ENCODE measurements at regions not wholly inside any gene's neighbourhood (a gene's known extent, or its start where the extent isn't known, plus 50 kb on each side); places are given as distances from the start of the nearest gene placed in this dataset.

- DNase-seq (ENCODE audit: low read depth in 3 of 3, low spot score in 2 of 3) = no peak
Measured at GRCh38 chr3:147740928-147741327, 331.8 kb downstream of the ZIC1 start.

- DNase-seq (ENCODE audit: low read depth in 3 of 3, low spot score in 2 of 3) = no peak
Measured at GRCh38 chr3:147744967-147745366, 335.8 kb downstream of the ZIC1 start.

- no peak for DNase-seq (ENCODE audit: low read depth in 3 of 3, low spot score in 2 of 3)
Measured at GRCh38 chr3:147755310-147755709, 346.1 kb downstream of the ZIC1 start.

GRCh38 chr3:147756476-147756875 is 347.3 kb downstream of the ZIC1 start:
- DNase-seq (ENCODE audit: low read depth in 3 of 3, low spot score in 2 of 3) = no peak

GRCh38 chr3:147757866-147758265 is 348.7 kb downstream of the ZIC1 start:
- no peak for DNase-seq (ENCODE audit: low read depth in 3 of 3, low spot score in 2 of 3)

- peak in 1 of 3 donors; percentile 10 for DNase-seq (ENCODE audit: low read depth in 3 of 3, low spot score in 2 of 3)
Measured at GRCh38 chr3:147758771-147759170, 349.6 kb downstream of the ZIC1 start.

GRCh38 chr3:147760085-147760484 is 350.9 kb downstream of the ZIC1 start:
- DNase-seq (ENCODE audit: low read depth in 3 of 3, low spot score in 2 of 3) = no peak

GRCh38 chr3:147760941-147761340 is 351.8 kb downstream of the ZIC1 start:
- DNase-seq (ENCODE audit: low read depth in 3 of 3, low spot score in 2 of 3) = no peak

GRCh38 chr3:147773116-147773630 is 364.0 kb downstream of the ZIC1 start:
- no peak for DNase-seq (ENCODE audit: low read depth in 3 of 3, low spot score in 2 of 3)

GRCh38 chr3:147775411-147775810 is 366.2 kb downstream of the ZIC1 start:
- no peak for DNase-seq (ENCODE audit: low read depth in 3 of 3, low spot score in 2 of 3)

- DNase-seq (ENCODE audit: low read depth in 3 of 3, low spot score in 2 of 3) = no peak
Measured at GRCh38 chr3:147775816-147776530, 366.8 kb downstream of the ZIC1 start.

GRCh38 chr3:147793841-147794240 is 384.7 kb downstream of the ZIC1 start:
- no peak for DNase-seq (ENCODE audit: low read depth in 3 of 3, low spot score in 2 of 3)

GRCh38 chr3:147794596-147794995 is 385.4 kb downstream of the ZIC1 start:
- DNase-seq (ENCODE audit: low read depth in 3 of 3, low spot score in 2 of 3) = no peak

- DNase-seq (ENCODE audit: low read depth in 3 of 3, low spot score in 2 of 3) = no peak
Measured at GRCh38 chr3:147795418-147795817, 386.3 kb downstream of the ZIC1 start.

- DNase-seq (ENCODE audit: low read depth in 3 of 3, low spot score in 2 of 3) = peak in 1 of 3 donors; percentile 8
Measured at GRCh38 chr3:147797095-147797494, 387.9 kb downstream of the ZIC1 start.

- DNase-seq (ENCODE audit: low read depth in 3 of 3, low spot score in 2 of 3) = no peak
Measured at GRCh38 chr3:147799601-147800000, 390.4 kb downstream of the ZIC1 start.

- no peak for DNase-seq (ENCODE audit: low read depth in 3 of 3, low spot score in 2 of 3)
Measured at GRCh38 chr3:147807776-147808175, 398.6 kb downstream of the ZIC1 start.

GRCh38 chr3:147809206-147809605 is 400.0 kb downstream of the ZIC1 start:
- DNase-seq (ENCODE audit: low read depth in 3 of 3, low spot score in 2 of 3) = no peak

- no peak for DNase-seq (ENCODE audit: low read depth in 3 of 3, low spot score in 2 of 3)
Measured at GRCh38 chr3:147812186-147812911, 403.2 kb downstream of the ZIC1 start.

GRCh38 chr3:147813256-147813655 is 404.1 kb downstream of the ZIC1 start:
- no peak for DNase-seq (ENCODE audit: low read depth in 3 of 3, low spot score in 2 of 3)

- DNase-seq (ENCODE audit: low read depth in 3 of 3, low spot score in 2 of 3) = peak; percentile 62 to 69 (median 67)
Measured at GRCh38 chr3:147816752-147817151, 407.6 kb downstream of the ZIC1 start.

- DNase-seq (ENCODE audit: low read depth in 3 of 3, low spot score in 2 of 3) = no peak
Measured at GRCh38 chr3:147832611-147833010, 423.4 kb downstream of the ZIC1 start.
